Spleen (tissue), 11 donors: ENCODE measurements at regions not wholly inside any gene's neighbourhood (a gene's known extent, or its start where the extent isn't known, plus 50 kb on each side); places are given as distances from the start of the nearest gene placed in this dataset.

Source experiments
- DNase-seq: peaks from one replicate; pipeline ENCODE4 v3.0.0-alpha.2; 2020
- H3K27ac ChIP-seq, 8 donors: fragments of 200-600 bp; sonication (generic) in 7 of 8; 1 replicate in 4 of 8; 2 replicates in 4 of 8; pipeline versions ENCODE4 v1.5.0 to v1.8.0; 2016 to 2021; ENCODE audit warnings: inconsistent platforms in 4 of 8, mild to moderate bottlenecking in 4 of 8, moderate library complexity in 1 of 8
- H3K27me3 ChIP-seq, 7 donors: fragments of 200-600 bp; sonication (generic) in 6 of 7; replicated peaks in 1 of 7; 1 replicate in 4 of 7; 2 replicates in 3 of 7; pipeline versions ENCODE4 v1.5.0 to v1.8.0; 2016 to 2021; ENCODE audit warnings: inconsistent platforms in 3 of 7, mild to moderate bottlenecking in 1 of 7
- H3K36me3 ChIP-seq, 6 donors: fragments of 200-600 bp; sonication (generic) in 5 of 6; 1 replicate in 4 of 6; 2 replicates in 2 of 6; pipeline versions ENCODE4 v1.5.0 to v1.8.0; 2016 to 2021; ENCODE audit warnings: inconsistent platforms in 2 of 6
- H3K4me1 ChIP-seq, 6 donors: fragments of 200-600 bp; sonication (generic) in 5 of 6; 1 replicate in 3 of 6; 2 replicates in 3 of 6; pipeline versions ENCODE4 v1.5.0 to v1.8.0; 2016 to 2021; ENCODE audit warnings: inconsistent platforms in 3 of 6
- H3K4me3 ChIP-seq, 8 donors: fragments of 200-600 bp; sonication (generic) in 7 of 8; 1 replicate in 4 of 8; 2 replicates in 4 of 8; pipeline versions ENCODE4 v1.5.0 to v1.8.0; 2016 to 2021; ENCODE audit warnings: inconsistent platforms in 4 of 8, mild to moderate bottlenecking in 4 of 8, moderate library complexity in 2 of 8
- H3K9me3 ChIP-seq, 8 donors: fragments of 200-600 bp; sonication (generic) in 7 of 8; 1 replicate in 4 of 8; 2 replicates in 4 of 8; pipeline versions ENCODE4 v1.5.0 to v1.8.0; 2016 to 2021; ENCODE audit warnings: inconsistent platforms in 4 of 8
- POLR2A ChIP-seq, 3 donors: fragments of 450-650 bp; IDR thresholded peaks; one replicate each; pipeline ENCODE4 v1.5.1; 2017; ENCODE audit warnings: antibody characterized with exemption in 3 of 3, mild to moderate bottlenecking in 1 of 3
- POLR2AphosphoS5 ChIP-seq, 3 donors: sonication (generic); formaldehyde crosslinking; IDR thresholded peaks; one replicate each; pipeline ENCODE4 v1.5.1; 2017; ENCODE audit warnings: antibody characterized with exemption in 3 of 3
- WGBS, 5 donors: extraction: QIAGEN DNeasy Blood & Tissue Kit in 3 of 5; methylation state at CpG; one replicate each; pipeline versions ENCODE4 v1.1.5 to v1.1.7; 2013 to 2018; 5-methylcytosine and 5-hydroxymethylcytosine counted together
- intact Hi-C: fragments of 100-400 bp; cut with DNase I; formaldehyde crosslinking; loops from one replicate; pipeline ENCODE4 v1.15.0; 2023; ENCODE audit warnings: low total_unique reads
- TF ChIP-seq, protein P1 (sequence below), 11 experiments: fragments of 200-600 bp in 7 of 11; fragments of 450-650 bp in 4 of 11; sonication (generic) in 4 of 11; IDR thresholded peaks in 8 of 11; conservative IDR thresholded peaks in 3 of 11; 1 replicate in 7 of 11; 2 replicates in 4 of 11; pipeline versions ENCODE4 v1.4.0 to v1.8.0; 2016 to 2021; ENCODE audit warnings: antibody characterized with exemption in 11 of 11, inconsistent platforms in 4 of 11, mild to moderate bottlenecking in 1 of 11
- donor health status: healthy with polysubstance abuse.
- donor health status: DM: no; HTN: no; CAD: no; lungs with moderate emphysema.
- donor health status: DM: no; HTN: no; CAD: no.
- donor health status: Bipolar disorder and iron deficiency.
- donor health status: healthy.
- donor health status: DM: no; HTN: no; CAD: no.
- donor health status: DM: yes; HTN: yes; CAD: no.

DNA sequence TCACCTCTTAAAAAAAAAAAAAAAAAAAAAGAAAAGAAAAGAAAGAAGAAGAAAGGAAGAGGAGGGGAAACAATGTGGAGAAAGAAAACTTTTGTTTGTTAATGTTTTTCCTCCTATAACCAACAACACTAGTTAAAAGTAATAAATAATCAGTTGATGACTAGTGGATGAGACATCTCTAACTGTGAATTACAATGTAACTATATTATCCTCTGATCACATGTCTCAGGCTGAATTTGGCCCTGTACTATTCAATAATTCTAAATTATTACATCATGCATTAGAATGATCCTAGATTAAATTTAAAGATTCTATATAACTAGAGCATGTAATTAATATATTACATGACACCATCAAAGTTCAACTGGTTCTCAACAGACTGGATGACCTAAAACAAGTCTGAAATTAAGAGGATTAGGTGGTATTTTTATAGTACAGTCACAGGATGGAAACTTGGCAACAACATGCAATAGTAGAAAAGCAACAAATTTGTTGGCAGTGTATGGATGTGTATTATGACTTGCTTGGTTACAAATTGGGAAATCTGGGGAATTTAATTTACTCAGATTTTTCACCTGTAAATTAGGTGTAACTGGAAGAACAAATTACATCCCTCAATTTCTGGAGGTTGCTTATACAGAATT, 269.3 kb upstream of the SETBP1 start:
- DNase-seq, result no peak
- H3K27me3 ChIP-seq, result no peaks in the 10 kb centered on the region
- intact Hi-C loops, result no loop called here
- TF ChIP-seq POLR2AphosphoS5 (IDR thresholded peaks at IDR 0.05) (no peak), POLR2A (IDR thresholded peaks at IDR 0.05) (no peak)
- TF ChIP-seq, protein P1, sequence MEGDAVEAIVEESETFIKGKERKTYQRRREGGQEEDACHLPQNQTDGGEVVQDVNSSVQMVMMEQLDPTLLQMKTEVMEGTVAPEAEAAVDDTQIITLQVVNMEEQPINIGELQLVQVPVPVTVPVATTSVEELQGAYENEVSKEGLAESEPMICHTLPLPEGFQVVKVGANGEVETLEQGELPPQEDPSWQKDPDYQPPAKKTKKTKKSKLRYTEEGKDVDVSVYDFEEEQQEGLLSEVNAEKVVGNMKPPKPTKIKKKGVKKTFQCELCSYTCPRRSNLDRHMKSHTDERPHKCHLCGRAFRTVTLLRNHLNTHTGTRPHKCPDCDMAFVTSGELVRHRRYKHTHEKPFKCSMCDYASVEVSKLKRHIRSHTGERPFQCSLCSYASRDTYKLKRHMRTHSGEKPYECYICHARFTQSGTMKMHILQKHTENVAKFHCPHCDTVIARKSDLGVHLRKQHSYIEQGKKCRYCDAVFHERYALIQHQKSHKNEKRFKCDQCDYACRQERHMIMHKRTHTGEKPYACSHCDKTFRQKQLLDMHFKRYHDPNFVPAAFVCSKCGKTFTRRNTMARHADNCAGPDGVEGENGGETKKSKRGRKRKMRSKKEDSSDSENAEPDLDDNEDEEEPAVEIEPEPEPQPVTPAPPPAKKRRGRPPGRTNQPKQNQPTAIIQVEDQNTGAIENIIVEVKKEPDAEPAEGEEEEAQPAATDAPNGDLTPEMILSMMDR (IDR thresholded peaks at IDR 0.05 in 8 of 11, conservative IDR thresholded peaks at IDR 0.05 in 3 of 11), result no peak
- H3K4me3 ChIP-seq, result no peak overlapping the region
- no peak overlapping the region for H3K27ac ChIP-seq
- H3K4me1 ChIP-seq, result no peaks in the 10 kb centered on the region
- H3K9me3 ChIP-seq, result peaks cover 0 to 8% (median 4%) of the 10 kb centered on the region in 8 donors
- no peaks in the 10 kb centered on the region for H3K36me3 ChIP-seq

DNA sequence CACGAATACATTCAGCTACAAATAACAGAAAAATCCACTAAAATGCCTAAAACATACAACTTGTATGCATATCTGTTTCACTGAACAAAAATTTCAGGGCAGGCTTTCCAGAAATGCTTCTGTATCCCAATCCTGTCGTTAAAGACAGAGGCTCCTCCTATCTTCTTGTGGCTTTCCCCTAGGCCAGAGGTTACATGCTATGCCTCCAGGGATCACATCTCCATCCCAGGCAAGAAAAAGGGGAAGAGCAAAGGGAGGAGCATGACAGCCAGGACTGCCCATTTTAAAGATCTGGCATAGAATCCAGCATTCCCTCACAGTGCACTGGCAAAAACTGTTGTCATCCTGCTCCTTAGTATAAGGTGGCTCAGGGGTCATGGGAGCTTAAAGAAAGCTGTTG, 268.7 kb upstream of the SETBP1 start:
- peaks cover 0 to 9% (median 2%) of the 10 kb centered on the region in 8 donors for H3K9me3 ChIP-seq
- no peaks in the 10 kb centered on the region for H3K36me3 ChIP-seq
- no peak overlapping the region for H3K27ac ChIP-seq
- H3K4me1 ChIP-seq, result no peaks in the 10 kb centered on the region
- intact Hi-C loops, result no loop called here
- WGBS, 5 donors, result 46 to 68% (median 66%) methylated on average over 2 of the region's 2 CpGs
- no peaks in the 10 kb centered on the region for H3K27me3 ChIP-seq
- TF ChIP-seq POLR2A (IDR thresholded peaks at IDR 0.05) (no peak), POLR2AphosphoS5 (IDR thresholded peaks at IDR 0.05) (no peak)
- TF ChIP-seq, protein P1 (IDR thresholded peaks at IDR 0.05 in 8 of 11, conservative IDR thresholded peaks at IDR 0.05 in 3 of 11), result no peak
- no peak for DNase-seq
- no peak overlapping the region for H3K4me3 ChIP-seq

DNA sequence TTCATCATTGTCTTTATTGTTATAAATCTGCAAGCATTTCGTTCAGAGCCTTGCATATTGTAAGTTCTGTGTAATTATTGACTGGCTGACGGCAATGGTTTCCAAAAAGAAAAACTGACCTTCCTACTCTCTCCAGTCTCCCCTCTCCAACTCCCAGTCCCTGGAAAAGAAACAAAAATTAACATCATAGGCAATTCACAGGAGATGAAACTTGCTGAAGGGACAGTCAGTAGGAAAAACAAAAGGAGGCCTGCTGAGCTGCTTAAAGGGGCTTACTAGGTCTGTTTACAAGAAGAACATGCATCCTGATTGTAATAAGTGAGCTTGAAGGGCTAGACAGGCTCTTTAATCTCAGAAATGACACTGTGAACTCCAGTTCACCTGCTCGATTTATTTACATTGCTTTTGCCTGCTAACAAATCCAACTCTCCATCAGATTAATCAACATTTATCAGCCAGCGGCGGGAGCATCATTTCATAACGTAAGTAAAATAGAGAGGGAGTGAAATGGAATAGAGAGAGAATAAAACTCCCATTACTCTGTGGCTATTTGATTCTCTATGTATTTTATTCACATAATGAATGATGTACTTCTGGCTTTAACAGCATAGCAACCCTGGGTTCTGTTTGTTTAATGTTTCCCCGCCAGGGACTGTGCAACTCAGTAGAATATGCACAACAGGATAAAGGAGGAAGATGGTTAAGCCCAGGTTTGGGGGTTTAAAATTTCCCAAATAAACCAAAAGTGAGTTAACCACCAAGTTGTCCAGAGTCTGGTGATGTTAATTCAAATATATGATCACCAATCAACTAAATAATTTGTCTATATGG, 256.7 kb upstream of the SETBP1 start:
- Histone ChIP-seq H3K4me3 (no peak overlapping the region), H3K4me1 (no peaks in the 10 kb centered on the region), H3K9me3 (peaks cover 0 to 30% (median 15%) of the 10 kb centered on the region in 8 donors), H3K27ac (no peak overlapping the region), H3K27me3 (no peaks in the 10 kb centered on the region), H3K36me3 (no peaks in the 10 kb centered on the region)
- intact Hi-C loops, result no loop called here
- no peak for DNase-seq
- TF ChIP-seq POLR2AphosphoS5 (IDR thresholded peaks at IDR 0.05) (no peak), POLR2A (IDR thresholded peaks at IDR 0.05) (no peak)
- TF ChIP-seq, protein P1 (IDR thresholded peaks at IDR 0.05 in 8 of 11, conservative IDR thresholded peaks at IDR 0.05 in 3 of 11), result no peak
- WGBS, 5 donors, result 74 to 86% (median 82%) methylated on average over 7 of the region's 7 CpGs

DNA sequence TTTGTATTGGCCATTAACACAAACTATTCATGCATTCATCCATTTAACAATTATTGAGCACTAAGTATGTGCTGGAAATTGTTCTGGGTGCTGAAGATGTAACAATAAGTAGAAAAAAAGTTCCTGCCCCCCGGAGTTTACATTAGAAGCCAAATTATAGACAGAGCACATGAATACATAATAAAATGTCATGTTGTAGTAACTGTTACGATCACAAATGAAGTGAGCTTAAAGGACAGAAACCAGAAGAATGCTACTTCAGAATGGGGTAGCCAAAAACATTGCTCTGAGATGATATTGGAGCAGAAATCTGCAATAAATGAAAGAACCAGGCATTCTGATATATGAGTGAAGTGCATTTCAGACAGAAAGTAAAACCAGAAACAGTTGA, 256.0 kb upstream of the SETBP1 start:
- TF ChIP-seq POLR2AphosphoS5 (IDR thresholded peaks at IDR 0.05) (no peak), POLR2A (IDR thresholded peaks at IDR 0.05) (no peak)
- peaks cover 0 to 24% (median 9%) of the 10 kb centered on the region in 8 donors for H3K9me3 ChIP-seq
- intact Hi-C loops, result no loop called here
- no peak overlapping the region for H3K27ac ChIP-seq
- no peak overlapping the region for H3K4me3 ChIP-seq
- WGBS, 5 donors, result 80 to 95% (median 82%) methylated on average over 2 of the region's 2 CpGs
- no peaks in the 10 kb centered on the region for H3K27me3 ChIP-seq
- H3K36me3 ChIP-seq, result no peaks in the 10 kb centered on the region
- H3K4me1 ChIP-seq, result no peaks in the 10 kb centered on the region
- DNase-seq, result no peak
